KBM-7 (cell line): ENCODE measurements at regions not wholly inside any gene's neighbourhood (a gene's known extent, or its start where the extent isn't known, plus 50 kb on each side); places are given as distances from the start of the nearest gene placed in this dataset.
"Not testable (repeated sequence)": the region's sequence is repeated elsewhere in the genome, so short reads cannot be mapped to it uniquely, and the experiment has no call there.

Experiments used
- DNase-seq: peaks from one replicate; pipeline ENCODE4 v3.0.0-alpha.2; 2015
- in situ Hi-C: fragments of 300-500 bp; cut with MboI; formaldehyde crosslinking; loops from 2 replicates; pipeline ENCODE4 v1.14.3; 2020; ENCODE audit warnings: low sequenced_read_pairs, low pct_unique_long_range_greater_than_20kb, mixed read lengths

DNA sequence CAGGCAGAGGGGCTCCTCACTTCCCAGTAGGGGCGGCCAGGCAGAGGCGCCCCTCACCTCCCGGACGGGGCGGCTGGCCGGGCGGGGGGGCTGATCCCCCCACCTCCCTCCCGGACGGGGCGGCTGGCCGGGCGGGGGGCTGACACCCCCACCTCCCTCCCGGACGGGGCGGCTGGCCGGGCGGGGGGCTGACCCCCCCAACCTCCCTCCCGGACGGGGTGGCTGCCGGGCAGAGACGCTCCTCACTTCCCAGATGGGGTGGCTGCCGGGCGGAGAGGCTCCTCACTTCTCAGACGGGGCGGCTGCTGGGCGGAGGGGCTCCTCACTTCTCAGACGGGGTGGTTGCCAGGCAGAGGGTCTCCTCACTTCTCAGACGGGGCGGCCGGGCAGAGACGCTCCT is 80.0 kb upstream of the PNPT1 start:
- in situ Hi-C loops, DNase-seq: not testable (repeated sequence)

DNA sequence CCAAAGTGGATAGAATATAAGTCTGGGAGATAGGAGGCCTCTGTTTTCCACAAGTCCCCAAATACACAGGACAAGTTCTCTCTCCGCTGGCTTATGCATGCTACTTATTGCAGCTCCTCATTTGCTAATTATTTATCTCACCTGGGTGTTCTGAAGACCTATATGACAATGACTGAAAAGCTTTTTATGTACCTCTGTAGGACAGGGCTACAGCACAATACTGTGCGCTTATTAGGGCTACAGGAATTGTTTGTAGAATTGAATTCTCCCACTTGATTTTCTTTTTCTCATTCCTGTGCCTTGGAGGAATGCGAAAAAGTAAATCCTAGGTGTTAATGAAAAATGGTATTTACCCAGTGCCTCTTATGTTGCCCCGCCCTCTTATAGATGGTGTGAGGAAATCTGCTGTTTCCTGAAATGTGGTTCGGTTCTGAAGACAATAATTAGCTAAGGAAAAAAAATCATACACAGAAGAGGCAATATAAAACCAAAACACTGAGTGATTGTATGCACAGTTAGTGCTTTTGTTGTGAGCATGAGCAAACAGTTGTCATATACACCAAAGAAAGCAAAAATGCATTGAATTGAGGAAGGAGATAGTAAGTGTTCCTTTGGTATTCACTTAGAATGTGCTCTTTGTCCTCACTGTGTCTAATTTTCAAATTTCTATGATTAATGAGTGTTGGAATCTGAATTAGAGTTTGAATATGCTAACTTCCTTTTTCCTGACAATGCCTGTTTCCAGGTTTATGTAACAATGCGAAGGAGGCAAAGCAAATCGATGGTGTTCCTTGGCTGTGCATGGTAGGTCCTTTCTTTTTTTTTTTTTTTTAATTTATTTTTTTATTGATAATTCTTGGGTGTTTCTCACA is 78.7 kb upstream of the PNPT1 start:
- DNase-seq, result no peak
- in situ Hi-C loops, result no loop called here

DNA sequence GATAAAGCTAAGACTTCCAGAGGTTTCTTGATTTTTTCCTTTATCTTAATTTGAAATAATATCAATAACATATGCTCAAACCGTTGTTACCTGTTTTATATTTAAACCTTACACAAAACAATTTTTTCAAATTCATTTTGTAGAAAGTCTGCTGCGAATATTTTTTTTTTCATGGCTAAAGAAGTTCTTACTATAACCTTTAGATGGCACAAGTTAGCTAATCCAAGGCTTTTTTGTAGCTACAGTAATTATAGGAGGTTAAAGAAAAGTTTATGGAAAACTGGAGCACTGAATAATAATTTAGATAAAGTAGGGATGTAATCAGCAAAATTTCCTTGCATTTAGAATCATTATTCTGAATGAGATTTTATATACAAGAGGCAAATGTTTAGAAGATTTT is 78.0 kb upstream of the PNPT1 start:
- peak; percentile 17 for DNase-seq
- in situ Hi-C loops, result no loop called here

DNA sequence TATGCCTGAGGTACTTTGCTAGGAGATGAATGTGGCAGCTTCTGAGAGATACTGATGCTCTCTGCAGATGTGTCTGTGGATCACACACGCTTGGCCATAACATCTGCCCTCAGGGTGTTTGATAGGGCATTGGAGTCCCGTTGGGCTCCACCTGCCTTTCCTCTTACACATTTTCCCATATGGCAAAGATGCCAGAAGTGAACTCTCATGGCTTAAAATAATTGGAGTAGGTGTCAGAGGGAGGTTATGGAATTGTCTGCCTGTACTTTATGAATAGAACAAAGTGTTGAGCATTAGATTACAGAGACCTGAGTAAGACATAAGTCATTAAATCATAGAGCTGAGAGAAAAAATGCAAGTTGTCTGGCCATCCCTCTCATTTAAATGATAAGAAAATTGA is 75.3 kb upstream of the PNPT1 start:
- in situ Hi-C loops, result no loop called here
- DNase-seq, result no peak

DNA sequence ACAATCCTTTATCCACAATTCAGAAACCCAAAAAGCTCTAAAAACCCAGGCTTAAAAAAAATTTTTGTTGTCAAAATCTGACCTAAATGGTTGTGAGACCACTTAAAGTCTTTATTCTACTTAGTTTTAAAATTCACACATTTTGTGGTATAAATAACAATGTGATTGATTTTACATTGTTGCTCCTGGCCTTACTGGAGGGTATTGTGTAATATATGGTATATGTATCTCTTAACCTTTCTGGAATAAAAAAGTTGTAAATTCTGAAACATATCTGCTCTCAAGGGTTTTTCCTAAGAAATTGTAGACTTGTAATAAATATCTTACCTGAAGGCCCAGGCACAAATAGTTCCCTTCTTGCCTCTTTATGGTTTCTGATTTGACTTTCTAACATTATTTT is 73.3 kb upstream of the PNPT1 start:
- in situ Hi-C loops, result no loop called here
- no peak for DNase-seq

DNA sequence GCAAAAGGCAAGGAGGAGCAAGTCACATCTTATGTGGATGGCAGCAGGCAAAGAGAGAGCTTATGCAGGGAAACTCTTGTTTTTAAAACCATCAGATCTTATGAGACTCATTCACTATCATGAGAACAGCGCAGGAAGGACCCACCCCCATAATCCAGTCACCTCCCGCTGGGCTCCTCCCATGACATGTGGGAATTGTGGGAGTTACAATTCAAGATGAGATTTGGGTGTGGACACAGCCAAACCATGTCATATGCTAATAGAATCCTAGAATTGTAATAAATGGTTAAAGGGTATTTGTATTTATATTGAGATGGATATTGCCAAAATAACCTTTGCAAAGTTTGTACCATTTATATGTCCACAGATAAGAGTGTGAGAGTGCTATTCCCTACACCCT is 72.1 kb upstream of the PNPT1 start:
- DNase-seq, in situ Hi-C loops: not testable (repeated sequence)

DNA sequence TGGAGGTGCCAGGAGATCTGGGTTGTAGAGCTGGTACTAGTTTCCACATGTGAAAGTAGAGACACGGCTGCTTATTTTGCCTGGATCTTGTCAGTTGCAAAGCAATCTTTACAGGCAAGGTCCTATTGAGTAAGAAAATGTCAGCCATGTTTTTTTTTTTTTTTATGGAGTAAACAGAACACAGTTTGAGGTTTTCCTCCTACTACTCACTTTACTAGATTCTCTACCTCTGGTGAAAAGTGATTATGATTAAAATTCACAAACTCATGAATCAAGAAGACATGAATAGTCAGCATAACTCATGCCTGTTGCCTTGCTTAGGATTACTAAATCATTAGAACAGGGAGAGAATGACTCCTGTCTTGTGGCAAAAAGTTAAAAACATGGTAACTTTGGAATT is 70.1 kb upstream of the PNPT1 start:
- in situ Hi-C loops, result no loop called here

DNA sequence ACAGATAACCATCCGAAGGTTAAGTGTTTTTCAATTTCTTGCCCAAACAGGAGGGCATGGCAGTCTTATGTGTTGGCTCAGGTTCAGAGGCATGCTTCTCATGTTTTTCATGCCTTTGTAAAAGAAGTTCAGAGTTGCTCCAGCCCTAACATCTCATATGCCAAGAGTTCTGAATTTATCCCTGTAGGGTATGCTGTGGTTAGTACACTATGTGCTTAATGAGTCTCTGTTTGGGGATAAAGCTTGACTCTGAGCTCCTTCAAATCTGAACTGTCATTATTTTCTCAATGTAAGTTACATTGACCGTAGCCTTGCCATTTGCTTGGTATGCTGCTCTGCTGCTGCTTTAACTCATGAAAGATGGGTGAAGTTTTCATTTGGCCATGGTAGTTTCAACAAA is 67.9 kb upstream of the PNPT1 start:
- no peak for DNase-seq
- in situ Hi-C loops, result no loop called here

More for the DNA sequence above, 70.1 kb upstream of the PNPT1 start:
- no peak for DNase-seq

DNA sequence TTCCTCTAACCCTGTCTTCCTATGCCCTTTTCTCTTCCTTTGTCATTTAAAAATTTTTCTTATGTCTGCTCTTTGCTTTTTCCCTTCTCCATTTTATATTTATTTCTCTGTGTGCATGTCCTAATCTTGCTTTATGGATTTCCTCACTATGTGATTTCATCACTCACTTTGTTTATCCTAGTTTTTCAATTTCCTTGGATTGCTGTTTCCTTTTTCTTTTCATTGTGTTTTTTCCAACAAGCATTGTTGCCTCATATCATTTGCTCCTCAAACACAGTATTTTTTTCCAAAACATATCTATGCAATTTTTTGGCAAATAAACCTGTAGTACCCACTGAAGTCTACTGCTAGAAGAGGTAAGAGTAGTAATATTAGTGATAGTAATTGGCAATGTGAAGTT is 67.4 kb upstream of the PNPT1 start:
- in situ Hi-C loops, result no loop called here
- no peak for DNase-seq

DNA sequence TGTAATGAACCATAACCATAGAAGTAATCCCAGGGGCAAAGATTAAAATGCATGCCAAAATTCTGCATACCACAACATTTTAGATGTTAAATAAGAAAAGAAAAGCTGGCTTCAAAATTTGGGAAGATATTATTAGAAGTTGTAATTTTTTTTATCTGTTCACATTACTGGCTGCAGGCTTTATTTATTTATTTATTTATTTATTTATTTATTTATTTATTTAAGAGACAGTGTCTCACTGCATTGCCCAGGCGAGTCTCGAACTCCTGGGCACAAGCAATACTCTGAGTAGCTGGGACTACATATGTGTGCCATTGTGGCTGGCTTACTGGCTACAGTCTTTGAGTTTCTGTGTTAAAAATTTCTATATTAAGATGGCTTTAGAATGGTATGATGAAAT is 66.5 kb upstream of the PNPT1 start:
- no peak for DNase-seq
- in situ Hi-C loops, result no loop called here

DNA sequence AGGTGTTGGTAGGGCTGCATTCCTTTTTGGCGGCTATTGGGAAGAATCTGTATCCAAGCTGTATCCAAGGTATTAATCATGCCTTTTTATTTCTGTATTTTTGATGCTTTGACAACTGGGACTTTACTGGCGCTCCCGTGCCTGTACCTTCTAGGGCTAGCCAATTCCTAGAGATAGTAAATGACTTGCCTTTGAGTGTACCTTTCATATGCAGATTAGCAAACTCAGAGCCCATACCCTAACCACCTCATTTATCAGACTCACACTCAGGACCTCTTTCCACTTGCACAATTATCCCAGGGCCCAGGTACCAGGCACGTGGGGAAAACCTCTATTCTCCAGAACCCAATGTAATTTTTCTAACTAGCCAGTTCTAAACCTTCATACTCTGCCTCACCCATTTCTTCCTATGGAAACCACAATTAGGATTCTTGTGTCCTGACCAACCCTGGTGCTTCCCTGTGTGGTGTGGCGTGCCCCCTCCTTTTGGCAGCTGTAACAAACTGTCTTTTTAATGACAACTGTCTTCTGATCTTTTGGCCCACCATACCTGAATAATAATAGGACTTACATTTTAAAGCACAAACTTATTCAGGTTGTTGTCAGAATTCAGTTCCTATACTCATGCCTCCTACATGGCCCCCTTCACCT is 65.8 kb upstream of the PNPT1 start:
- in situ Hi-C loops, result no loop called here
- DNase-seq, result no peak

DNA sequence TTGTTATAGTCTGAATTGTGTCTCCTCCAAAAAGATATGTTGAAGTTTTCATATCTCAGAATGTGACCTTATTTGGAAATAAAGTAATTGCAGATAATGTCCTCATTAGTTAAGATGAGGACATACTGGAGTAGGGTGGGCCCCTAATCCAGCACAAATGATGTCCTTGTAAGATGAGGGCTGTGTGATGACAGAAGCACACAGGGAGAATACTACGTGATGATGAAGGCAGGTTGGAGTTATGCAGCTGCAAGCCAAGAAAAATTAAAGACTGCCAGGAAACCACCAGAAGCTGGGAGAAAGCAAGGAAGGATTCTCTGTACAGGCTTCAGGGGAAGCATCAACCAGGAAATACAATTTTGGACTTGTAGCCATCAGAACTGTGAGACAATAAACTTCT is 58.3 kb upstream of the PNPT1 start:
- in situ Hi-C loops, result no loop called here
- DNase-seq, result no peak

DNA sequence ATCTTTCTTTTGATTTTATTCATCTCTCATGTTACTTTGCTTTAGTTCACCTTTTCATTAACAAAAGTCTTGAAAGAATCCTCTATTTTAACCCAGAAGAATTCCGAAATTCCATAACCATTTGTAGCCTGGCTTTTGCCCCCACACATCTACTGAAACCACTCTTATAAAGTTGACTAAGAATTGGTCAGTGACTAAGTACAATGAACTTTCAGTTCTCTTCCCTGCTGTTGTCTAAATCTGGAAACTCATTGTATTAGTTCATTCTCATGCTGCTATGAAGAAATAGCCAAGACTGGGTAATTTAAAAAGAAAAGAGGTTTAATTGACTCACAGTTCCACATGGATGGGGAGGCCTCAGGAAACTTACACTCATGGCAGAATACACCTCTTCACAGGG is 49.9 kb upstream of the PNPT1 start:
- no peak for DNase-seq
- in situ Hi-C loops, result no loop called here
